Endothelial cell of umbilical vein (primary cell): ENCODE measurements at regions not wholly inside any gene's neighbourhood (a gene's known extent, or its start where the extent isn't known, plus 50 kb on each side); places are given as distances from the start of the nearest gene placed in this dataset.

Experiments used
- BruUV-seq: library from RNA; stranded (reverse); fragments of 400-500 nt; replicated peaks from 2 replicates; lab custom pipeline; 2021; lab: Mats Ljungman, UMichigan
- CTCF ChIA-PET: fragments of 300-600, 350-600 bp; sonication (Branson Sonifier 250); formaldehyde crosslinking; loops from one replicate; lab custom pipeline; 2021; ENCODE audit warnings: antibody characterized with exemption, inconsistent platforms; lab: Charles Lee
- POLR2A ChIA-PET: fragments of 300-600, 350-600 bp; sonication (Branson Sonifier 250); formaldehyde crosslinking; loops from one replicate; lab custom pipeline; 2021; ENCODE audit warnings: antibody characterized with exemption, inconsistent platforms; lab: Charles Lee
- DNase-seq: peaks from one replicate; pipeline ENCODE4 v3.0.0-alpha.2; 2011; ENCODE audit warnings: low read depth, low spot score
- FAIRE-seq: peaks from 2 replicates; lab custom pipeline; 2011; peaks lifted over from hg19 to GRCh38; lab: Jason Lieb, UNC
- H2AFZ ChIP-seq: 2 replicates; pipeline ENCODE4 v1.6.0; 2012; ENCODE audit warnings: low read depth, low read length, control low read depth, inconsistent platforms
- H3K27ac ChIP-seq: 2 replicates; pipeline ENCODE4 v1.5.1; 2011; ENCODE audit warnings: low read depth, mild to moderate bottlenecking, control low read depth, low read length, moderate library complexity; ENCODE audit not compliant: insufficient read depth
- H3K27me3 ChIP-seq, 2 experiments: 2 replicates each; pipeline versions ENCODE4 v1.6.0 to v1.6.1; 2011; ENCODE audit warnings: low read length in 2 of 2, mixed read lengths in 1 of 2; ENCODE audit not compliant: control insufficient read depth in 2 of 2, insufficient read depth in 2 of 2
- H3K36me3 ChIP-seq, 2 experiments: 2 replicates in 1 of 2; 3 replicates in 1 of 2; pipeline ENCODE4 v1.5.1; 2011; ENCODE audit warnings: low read length in 2 of 2, mild to moderate bottlenecking in 1 of 2, moderate library complexity in 1 of 2; ENCODE audit not compliant: control insufficient read depth in 2 of 2, insufficient read depth in 2 of 2; ENCODE audit errors: extremely low read depth in 1 of 2
- H3K4me1 ChIP-seq: 3 replicates; pipeline ENCODE4 v1.5.1; 2011; ENCODE audit warnings: mild to moderate bottlenecking, low read length; ENCODE audit not compliant: control insufficient read depth, insufficient read depth; ENCODE audit errors: extremely low read depth
- H3K4me2 ChIP-seq: 2 replicates; pipeline ENCODE4 v1.6.1; 2011; ENCODE audit warnings: low read length, control low read depth, mixed read lengths; ENCODE audit not compliant: insufficient read depth
- H3K4me3 ChIP-seq, 3 experiments: fragments of 200-600 bp in 1 of 3; sonication (generic), shearing (Covaris generic) in 1 of 3; replicated peaks in 1 of 3; 2 replicates each; pipeline ENCODE4 v1.5.1; 2011 to 2016; ENCODE audit warnings: control low read depth in 3 of 3, low read length in 3 of 3, mild to moderate bottlenecking in 2 of 3, inconsistent platforms in 1 of 3, low read depth in 1 of 3, moderate library complexity in 1 of 3; ENCODE audit not compliant: insufficient read depth in 1 of 3
- H3K79me2 ChIP-seq: 2 replicates; pipeline ENCODE4 v1.6.0; 2012; ENCODE audit warnings: low read length, inconsistent platforms; ENCODE audit not compliant: control insufficient read depth, insufficient read depth
- H3K9ac ChIP-seq: replicated peaks from 2 replicates; pipeline ENCODE3; 2011; ENCODE audit warnings: low read length, control low read depth; ENCODE audit not compliant: insufficient read depth; ENCODE audit errors: extremely low read depth
- H3K9me1 ChIP-seq: replicated peaks from 3 replicates; pipeline ENCODE4 v1.6.0; 2011; ENCODE audit warnings: mild to moderate bottlenecking, low read length; ENCODE audit not compliant: control insufficient read depth, insufficient read depth; ENCODE audit errors: extremely low read depth
- H3K9me3 ChIP-seq: replicated peaks from 2 replicates; pipeline ENCODE4 v1.5.1; 2012; ENCODE audit warnings: low read length, inconsistent platforms; ENCODE audit not compliant: control insufficient read depth, insufficient read depth
- H4K20me1 ChIP-seq: replicated peaks from 2 replicates; pipeline ENCODE3; 2011; ENCODE audit warnings: mild to moderate bottlenecking, low read length; ENCODE audit not compliant: control insufficient read depth, insufficient read depth; ENCODE audit errors: extremely low read depth
- CTCF ChIP-seq, 2 donors: IDR thresholded peaks; 1 replicate in 1 of 2; 2 replicates in 1 of 2; pipeline ENCODE4 v1.5.1; 2011; ENCODE audit warnings: low read length in 2 of 2, mild to moderate bottlenecking in 2 of 2, moderate library complexity in 2 of 2, control low read depth in 1 of 2, inconsistent platforms in 1 of 2, low read depth in 1 of 2; ENCODE audit not compliant: insufficient read depth in 1 of 2; ENCODE audit errors: extremely low read depth in 1 of 2
- EZH2 ChIP-seq: IDR thresholded peaks from 2 replicates; pipeline ENCODE4 v1.6.1; 2012; ENCODE audit warnings: borderline replicate concordance, low read depth, mild to moderate bottlenecking, moderate library complexity, low read length, inconsistent platforms; ENCODE audit not compliant: severe bottlenecking
- FOS ChIP-seq: IDR thresholded peaks from 2 replicates; pipeline ENCODE4 v1.6.1; 2011; ENCODE audit warnings: mild to moderate bottlenecking, low read length, moderate library complexity, borderline replicate concordance; ENCODE audit not compliant: insufficient read depth
- GATA2 ChIP-seq: IDR thresholded peaks from 2 replicates; pipeline ENCODE4 v1.7.0; 2011; ENCODE audit warnings: low read depth, mild to moderate bottlenecking, moderate library complexity, mixed read lengths, low read length; ENCODE audit not compliant: insufficient read length, insufficient read depth
- JUN ChIP-seq: IDR thresholded peaks from 2 replicates; pipeline ENCODE4 v1.6.1; 2011; ENCODE audit warnings: borderline replicate concordance, low read depth; ENCODE audit not compliant: insufficient read length, insufficient read depth
- MAX ChIP-seq: IDR thresholded peaks from 2 replicates; pipeline ENCODE4 v1.6.1; 2011; ENCODE audit not compliant: insufficient read depth, insufficient read length
- MYC ChIP-seq: IDR thresholded peaks from one replicate; pipeline ENCODE4 v1.6.1; 2011; ENCODE audit warnings: mild to moderate bottlenecking, low read depth, low read length
- POLR2A ChIP-seq: IDR thresholded peaks from 2 replicates; pipeline ENCODE4 v1.6.1; 2012; ENCODE audit warnings: low read depth, mild to moderate bottlenecking, control low read depth, low read length
- POLR2AphosphoS5 ChIP-seq: IDR thresholded peaks from 2 replicates; pipeline ENCODE4 v1.6.1; 2012; ENCODE audit warnings: low read depth, mild to moderate bottlenecking, control low read depth, low read length, moderate library complexity; ENCODE audit not compliant: insufficient read depth
- dilution Hi-C: fragments of 300-500 bp; cut with MboI; formaldehyde crosslinking; loops from one replicate; pipeline ENCODE4 v1.15.0; 2019; ENCODE audit warnings: low sequenced_read_pairs; ENCODE audit not compliant: extremely low pct_ligation_motif_present
- intact Hi-C: fragments of 100-400 bp; cut with micrococcal nuclease; formaldehyde crosslinking; loops from one replicate; pipeline ENCODE4 v1.10.0; 2022

GRCh38 chr7:113200281-113200680 lies 81.9 kb upstream of the SMIM30 start:
- no peaks in the 10 kb centered on the region for H4K20me1 ChIP-seq
- no peaks in the 10 kb centered on the region for H3K36me3 ChIP-seq
- H3K4me1 ChIP-seq = no peaks in the 10 kb centered on the region
- TF ChIP-seq POLR2AphosphoS5 (no peak), FOS (no peak), MYC (no peak), POLR2A (no peak), CTCF (IDR thresholded peaks at IDR 0.05; ENCODE audit: extremely low read depth in 1 of 2, insufficient read depth in 1 of 2, low read depth in 1 of 2, low read length in 2 of 2) (no peak), GATA2 (no peak), JUN (no peak), EZH2 (no peak), MAX (no peak)
- DNase-seq (no peak), FAIRE-seq (no peak)
- POLR2A ChIA-PET = no interaction called here
- H3K79me2 ChIP-seq = no peaks in the 10 kb centered on the region
- no peak overlapping the region for H3K9ac ChIP-seq
- H3K27me3 ChIP-seq = no peaks in the 10 kb centered on the region
- no peak overlapping the region for H3K27ac ChIP-seq
- no peak overlapping the region for H3K4me2 ChIP-seq
- CTCF ChIA-PET = no interaction called here
- H3K9me3 ChIP-seq = no peaks in the 10 kb centered on the region
- no peak overlapping the region for H2AFZ ChIP-seq
- H3K9me1 ChIP-seq = no peaks in the 10 kb centered on the region
- BruUV-seq = no TSS peak
- intact Hi-C loops = no loop called here
- dilution Hi-C loops = no loop called here
- H3K4me3 ChIP-seq = no peak overlapping the region
